HepG2 (cell line): ENCODE measurements at regions not wholly inside any gene's neighbourhood (a gene's known extent, or its start where the extent isn't known, plus 50 kb on each side); places are given as distances from the start of the nearest gene placed in this dataset.

Experiments
- BCLAF1 ChIP-seq: fragments of 450-650 bp; IDR thresholded peaks from 2 replicates; pipeline ENCODE4 v1.6.1; 2017; ENCODE audit warnings: mild to moderate bottlenecking
- ELK4 ChIP-seq: sonication (generic); formaldehyde crosslinking; IDR thresholded peaks from 2 replicates; pipeline ENCODE4 v1.9.0; 2021; ENCODE audit warnings: missing genetic modification reagents, borderline replicate concordance
- LCORL ChIP-seq, 2 experiments: fragments of 450-650 bp in 1 of 2; sonication (generic) in 1 of 2; formaldehyde crosslinking in 1 of 2; IDR thresholded peaks; 2 replicates each; pipeline versions ENCODE4 v1.5.0 to v1.6.1; 2017 to 2020; ENCODE audit warnings: antibody characterized with exemption in 1 of 2, missing genetic modification reagents in 1 of 2
- NCOA5 ChIP-seq: sonication (generic); formaldehyde crosslinking; IDR thresholded peaks from 2 replicates; pipeline ENCODE4 v1.4.0; 2020; ENCODE audit warnings: missing genetic modification reagents
- RBAK ChIP-seq: sonication (generic); formaldehyde crosslinking; IDR thresholded peaks from 2 replicates; pipeline ENCODE4 v1.5.1; 2020; ENCODE audit warnings: mild to moderate bottlenecking, missing genetic modification reagents
- SP2 ChIP-seq: sonication (generic); formaldehyde crosslinking; IDR thresholded peaks from 2 replicates; pipeline ENCODE4 v1.5.1; 2020; ENCODE audit warnings: mild to moderate bottlenecking, missing genetic modification reagents
- YEATS2 ChIP-seq: sonication (generic); formaldehyde crosslinking; IDR thresholded peaks from 2 replicates; pipeline ENCODE4 v1.4.0; 2020; ENCODE audit warnings: missing genetic modification reagents, borderline replicate concordance
- ZBTB38 ChIP-seq: sonication (generic); formaldehyde crosslinking; IDR thresholded peaks from 2 replicates; pipeline ENCODE4 v1.5.1; 2020; ENCODE audit warnings: mild to moderate bottlenecking, missing genetic modification reagents
- ZFAT ChIP-seq: sonication (generic); formaldehyde crosslinking; conservative IDR thresholded peaks from 2 replicates; pipeline ENCODE4 v1.8.1; 2023; ENCODE audit warnings: missing genetic modification reagents, inconsistent platforms
- ZNF136 ChIP-seq: sonication (generic); formaldehyde crosslinking; IDR thresholded peaks from 2 replicates; pipeline ENCODE4 v1.8.1; 2022; ENCODE audit warnings: low read depth, mild to moderate bottlenecking, moderate library complexity, missing genetic modification reagents
- ZNF143 ChIP-seq: sonication (generic); formaldehyde crosslinking; IDR thresholded peaks from 2 replicates; pipeline ENCODE4 v1.4.0; 2020; ENCODE audit warnings: missing genetic modification reagents
- ZNF281 ChIP-seq: sonication (generic); formaldehyde crosslinking; IDR thresholded peaks from 2 replicates; pipeline ENCODE4 v1.4.0; 2020; ENCODE audit warnings: missing genetic modification reagents, borderline replicate concordance
- ZNF318 ChIP-seq: sonication (generic); formaldehyde crosslinking; IDR thresholded peaks from 2 replicates; pipeline ENCODE4 v1.4.0; 2020; ENCODE audit warnings: mild to moderate bottlenecking, missing genetic modification reagents
- ZNF580 ChIP-seq: IDR thresholded peaks from 2 replicates; pipeline ENCODE4 v1.6.1; 2016; ENCODE audit warnings: low read depth, borderline replicate concordance
- ZNF839 ChIP-seq: sonication (generic); formaldehyde crosslinking; IDR thresholded peaks from 2 replicates; pipeline ENCODE4 v1.4.0; 2020; ENCODE audit warnings: missing genetic modification reagents, mild to moderate bottlenecking, borderline replicate concordance

GRCh38 chr2:53104263-53104662, 663.3 kb upstream of the CHAC2 start (continued):
- TF ChIP-seq ZNF281 (CRISPR knock-in tag) (no peak), LCORL (IDR thresholded peaks at IDR 0.05) (no peak), LCORL (CRISPR knock-in tag; IDR thresholded peaks at IDR 0.05) (0 out of 2 replicates have a peak, but pooled peaks have one; percentile 38), BCLAF1 (no peak), ZNF318 (CRISPR knock-in tag) (no peak), ZNF136 (no peak), ELK4 (CRISPR knock-in tag) (no peak), ZNF839 (CRISPR knock-in tag) (no peak), NCOA5 (CRISPR knock-in tag) (no peak), ZNF143 (CRISPR knock-in tag) (no peak), ZBTB38 (CRISPR knock-in tag) (no peak), ZNF580 (CRISPR knock-in tag) (no peak), ZFAT (CRISPR knock-in tag) (no peak), YEATS2 (CRISPR knock-in tag) (no peak), SP2 (no peak), RBAK (CRISPR knock-in tag) (no peak)
